Mammary epithelial cell (primary cell): ENCODE measurements at regions not wholly inside any gene's neighbourhood (a gene's known extent, or its start where the extent isn't known, plus 50 kb on each side); places are given as distances from the start of the nearest gene placed in this dataset.

Experiments used
- EZH2 ChIP-seq: IDR thresholded peaks from 2 replicates; pipeline ENCODE4 v1.6.1; 2012; ENCODE audit warnings: low read length, inconsistent platforms, borderline replicate concordance
- TF ChIP-seq, protein P1 (sequence below), 2 donors: IDR thresholded peaks in 1 of 2; conservative IDR thresholded peaks in 1 of 2; 2 replicates each; pipeline ENCODE4 v1.5.1; 2011 to 2012; ENCODE audit warnings: inconsistent platforms in 2 of 2, low read length in 2 of 2, mild to moderate bottlenecking in 2 of 2, control low read depth in 1 of 2, low read depth in 1 of 2; ENCODE audit not compliant: insufficient read depth in 1 of 2; ENCODE audit errors: extremely low read depth in 1 of 2

DNA sequence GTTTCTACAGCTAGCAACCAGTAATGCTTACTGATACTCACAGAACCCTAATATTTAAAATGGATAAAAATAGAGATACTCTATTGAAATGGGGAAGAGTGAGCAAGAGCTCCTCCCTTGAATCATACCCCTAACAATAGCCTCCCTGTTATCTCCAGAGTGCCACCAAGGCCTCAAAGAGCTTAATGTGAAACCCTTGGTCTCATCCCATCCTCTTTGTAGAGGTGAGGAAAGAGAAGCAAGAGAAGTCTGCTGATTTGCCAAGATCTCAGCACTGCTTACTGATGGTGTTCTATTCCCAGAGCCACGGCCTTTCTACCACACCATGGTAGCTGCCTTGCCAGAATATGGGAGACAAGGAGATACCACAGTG, 463.4 kb upstream of the PROK2 start:
- TF ChIP-seq, protein P1, sequence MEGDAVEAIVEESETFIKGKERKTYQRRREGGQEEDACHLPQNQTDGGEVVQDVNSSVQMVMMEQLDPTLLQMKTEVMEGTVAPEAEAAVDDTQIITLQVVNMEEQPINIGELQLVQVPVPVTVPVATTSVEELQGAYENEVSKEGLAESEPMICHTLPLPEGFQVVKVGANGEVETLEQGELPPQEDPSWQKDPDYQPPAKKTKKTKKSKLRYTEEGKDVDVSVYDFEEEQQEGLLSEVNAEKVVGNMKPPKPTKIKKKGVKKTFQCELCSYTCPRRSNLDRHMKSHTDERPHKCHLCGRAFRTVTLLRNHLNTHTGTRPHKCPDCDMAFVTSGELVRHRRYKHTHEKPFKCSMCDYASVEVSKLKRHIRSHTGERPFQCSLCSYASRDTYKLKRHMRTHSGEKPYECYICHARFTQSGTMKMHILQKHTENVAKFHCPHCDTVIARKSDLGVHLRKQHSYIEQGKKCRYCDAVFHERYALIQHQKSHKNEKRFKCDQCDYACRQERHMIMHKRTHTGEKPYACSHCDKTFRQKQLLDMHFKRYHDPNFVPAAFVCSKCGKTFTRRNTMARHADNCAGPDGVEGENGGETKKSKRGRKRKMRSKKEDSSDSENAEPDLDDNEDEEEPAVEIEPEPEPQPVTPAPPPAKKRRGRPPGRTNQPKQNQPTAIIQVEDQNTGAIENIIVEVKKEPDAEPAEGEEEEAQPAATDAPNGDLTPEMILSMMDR (conservative IDR thresholded peaks at IDR 0.05 in 1 of 2, IDR thresholded peaks at IDR 0.05 in 1 of 2; ENCODE audit: extremely low read depth in 1 of 2, insufficient read depth in 1 of 2, low read depth in 1 of 2, low read length in 2 of 2): no peak
- no peak for TF ChIP-seq EZH2
